ENCODE measurements at regions not wholly inside any gene's neighbourhood (a gene's known extent, or its start where the extent isn't known, plus 50 kb on each side); places are given as distances from the start of the nearest gene placed in this dataset.

DNA sequence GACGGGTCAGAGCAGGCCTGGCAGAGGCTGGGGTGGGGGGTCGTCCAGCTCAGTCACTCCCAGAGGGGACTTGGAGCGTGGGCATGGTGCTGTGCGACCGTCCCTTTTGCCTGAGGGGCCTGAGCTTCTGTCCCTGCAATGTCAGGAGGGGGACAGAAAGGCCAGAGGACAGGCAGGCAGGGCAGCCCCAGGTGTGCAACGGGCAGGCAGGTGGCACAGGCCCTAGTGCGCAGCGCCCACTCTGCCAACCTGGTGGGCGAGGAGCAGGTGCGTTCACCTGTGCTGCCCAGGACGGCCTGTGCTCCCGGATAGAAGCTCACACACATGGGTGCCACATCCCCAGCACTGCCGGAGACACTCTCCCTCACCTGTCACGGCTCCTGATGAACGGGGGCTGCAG, 78.7 kb upstream of the SLCO4A1 start:
- DNase-seq, result no peak

GRCh38 chr20:62564456-62565245, 77.7 kb upstream of the SLCO4A1 start:
- DNase-seq, result no peak

DNA sequence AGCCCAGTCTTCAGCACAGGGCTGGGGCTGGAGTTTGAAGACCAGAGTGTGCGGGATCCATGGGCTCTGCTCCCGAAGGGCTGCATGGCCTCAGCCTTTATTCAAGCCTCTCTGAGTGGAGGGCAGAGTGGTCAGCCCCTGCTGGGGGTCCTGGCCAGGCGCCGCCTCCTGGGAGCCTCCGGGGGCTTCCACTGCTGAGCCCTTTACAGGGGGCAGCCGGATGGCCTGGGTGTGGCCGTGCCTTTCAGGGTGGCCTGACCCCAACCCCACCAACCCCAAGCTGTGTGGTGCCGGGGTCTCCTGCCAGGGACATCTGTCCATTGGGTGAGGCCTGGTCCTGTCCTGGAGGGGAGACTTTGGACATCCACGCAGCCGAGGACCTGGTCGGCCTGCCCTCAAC, 76.0 kb upstream of the SLCO4A1 start:
- DNase-seq, result no peak

DNA sequence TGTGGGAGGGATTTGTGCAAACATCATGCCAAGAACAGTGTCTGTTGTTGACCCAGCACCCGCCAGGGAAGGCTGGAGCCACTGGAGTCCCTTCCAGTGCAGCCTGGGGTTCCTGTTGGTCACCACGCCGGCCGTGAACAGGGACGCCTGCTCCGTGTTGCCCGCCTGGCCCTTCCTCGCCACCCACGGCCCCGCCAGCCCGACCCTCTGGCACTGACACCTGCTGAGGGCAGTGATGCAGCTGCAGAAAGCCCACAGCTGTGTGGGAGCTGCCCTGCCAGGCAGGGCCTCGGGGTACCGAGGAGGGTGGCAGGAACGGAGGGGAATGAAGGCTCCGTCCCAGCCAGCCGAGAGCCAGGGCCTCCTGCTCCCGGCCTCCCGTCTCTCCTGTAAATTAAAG, 75.5 kb upstream of the SLCO4A1 start:
- no peak for DNase-seq

- no peak for DNase-seq
These were observed 74.9 kb upstream of the SLCO4A1 start for GRCh38 chr20:62567246-62568044.

DNA sequence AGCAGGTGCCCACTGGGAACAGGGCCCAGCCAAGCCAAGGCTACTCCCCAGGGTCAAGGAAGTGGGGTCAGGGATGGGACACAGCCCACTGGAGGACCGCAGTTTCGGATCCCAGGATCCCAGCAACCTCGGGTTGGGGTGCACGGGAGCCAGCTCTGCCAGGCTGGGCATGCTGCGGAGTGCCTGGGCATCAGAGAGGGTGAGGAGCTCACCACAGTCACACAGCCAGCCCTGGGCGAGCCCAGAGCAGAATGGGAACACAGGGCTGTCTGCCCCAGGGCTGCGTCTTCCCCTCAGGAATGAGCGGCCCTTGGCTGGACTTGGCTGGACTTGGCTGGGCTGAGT, 74.3 kb upstream of the SLCO4A1 start:
- DNase-seq, result no peak

DNA sequence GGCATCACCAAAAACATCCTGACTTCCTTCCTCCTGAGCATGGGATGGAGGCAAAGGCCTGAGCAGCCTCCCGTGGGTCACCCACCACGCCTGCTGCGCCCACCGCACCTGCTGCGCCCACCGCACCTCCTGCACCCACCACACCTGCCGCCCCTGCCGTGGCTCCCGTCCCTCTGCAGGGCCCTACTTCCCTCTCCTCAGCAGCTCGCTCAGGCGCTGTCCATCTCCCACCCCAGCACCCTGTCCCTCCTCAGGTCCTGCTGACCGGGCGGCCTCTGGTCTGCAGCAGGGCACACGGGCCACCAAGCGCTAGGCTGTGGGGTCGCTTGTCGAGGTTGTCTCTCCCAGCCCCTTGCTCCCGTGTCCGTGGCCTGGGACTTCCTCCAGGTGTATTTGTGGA, 72.7 kb upstream of the SLCO4A1 start:
- no peak for DNase-seq

DNA sequence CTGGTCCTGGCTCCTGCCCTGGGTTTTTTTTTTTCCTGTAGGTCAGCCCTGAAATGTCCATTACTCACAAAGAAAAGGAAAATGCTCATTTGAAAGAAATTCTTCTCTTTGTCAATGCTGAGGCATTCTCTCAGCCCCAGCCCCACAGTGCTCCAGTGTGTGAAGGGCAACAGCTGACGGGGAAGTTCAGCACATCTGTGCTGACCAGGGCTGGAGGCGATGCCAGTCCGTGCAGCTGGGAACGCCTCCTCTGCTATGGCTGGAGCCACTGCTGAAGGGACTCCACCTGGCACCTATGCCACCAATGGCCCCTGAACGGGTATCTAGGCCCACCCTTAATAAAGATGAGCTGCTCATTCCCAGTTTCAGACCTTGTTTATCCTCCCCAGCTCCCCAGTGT, 71.9 kb upstream of the SLCO4A1 start:
- DNase-seq, result no peak

GRCh38 chr20:62570897-62571668, 71.2 kb upstream of the SLCO4A1 start:
- DNase-seq, result no peak

- DNase-seq, result no peak
These were observed 70.5 kb upstream of the SLCO4A1 start for GRCh38 chr20:62571669-62572344.

DNA sequence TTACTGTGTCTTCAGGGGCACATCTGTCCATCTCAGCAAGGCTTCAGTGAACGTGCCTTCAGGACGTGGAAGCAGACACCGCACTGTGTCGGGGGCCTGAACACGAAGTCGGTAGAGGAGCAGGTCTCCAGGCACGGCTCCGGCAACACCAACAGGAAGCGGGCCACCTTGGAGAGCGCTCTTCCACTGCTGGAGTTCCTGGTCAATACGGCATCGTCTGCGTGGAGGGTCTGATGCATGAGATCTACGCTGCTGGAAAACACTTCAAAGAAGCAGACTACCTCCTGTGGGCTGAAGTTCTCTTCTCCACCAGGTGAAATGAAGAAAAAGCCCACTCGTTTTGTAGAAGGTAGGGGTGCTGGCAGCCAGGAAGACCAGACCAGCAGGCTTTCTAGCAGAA, 69.3 kb upstream of the SLCO4A1 start:
- no peak for DNase-seq

DNA sequence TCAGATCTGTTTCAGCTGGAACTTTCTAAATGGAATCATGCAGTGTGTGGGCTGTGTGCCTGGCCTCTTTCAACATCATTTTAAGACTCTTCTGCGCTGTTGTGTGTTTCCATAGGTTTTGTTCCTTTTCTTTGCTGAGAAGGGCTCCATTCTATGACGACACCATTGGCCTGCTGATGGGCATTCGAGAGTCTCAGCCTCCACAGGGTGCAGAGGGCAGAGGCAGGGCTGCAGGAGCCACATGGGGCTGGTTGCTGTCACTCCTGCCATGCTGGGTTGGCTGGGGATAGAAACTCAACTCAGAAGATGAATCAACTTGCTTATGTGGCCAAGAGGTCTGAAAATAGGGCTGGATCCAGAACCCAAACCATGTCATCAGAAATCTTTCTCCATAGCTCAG, 68.5 kb upstream of the SLCO4A1 start:
- DNase-seq, result no peak

GRCh38 chr20:62574230-62574993, 67.9 kb upstream of the SLCO4A1 start:
- DNase-seq, result no peak

- DNase-seq, result no peak
These were observed 66.2 kb upstream of the SLCO4A1 start for GRCh38 chr20:62575976-62576722.

DNA sequence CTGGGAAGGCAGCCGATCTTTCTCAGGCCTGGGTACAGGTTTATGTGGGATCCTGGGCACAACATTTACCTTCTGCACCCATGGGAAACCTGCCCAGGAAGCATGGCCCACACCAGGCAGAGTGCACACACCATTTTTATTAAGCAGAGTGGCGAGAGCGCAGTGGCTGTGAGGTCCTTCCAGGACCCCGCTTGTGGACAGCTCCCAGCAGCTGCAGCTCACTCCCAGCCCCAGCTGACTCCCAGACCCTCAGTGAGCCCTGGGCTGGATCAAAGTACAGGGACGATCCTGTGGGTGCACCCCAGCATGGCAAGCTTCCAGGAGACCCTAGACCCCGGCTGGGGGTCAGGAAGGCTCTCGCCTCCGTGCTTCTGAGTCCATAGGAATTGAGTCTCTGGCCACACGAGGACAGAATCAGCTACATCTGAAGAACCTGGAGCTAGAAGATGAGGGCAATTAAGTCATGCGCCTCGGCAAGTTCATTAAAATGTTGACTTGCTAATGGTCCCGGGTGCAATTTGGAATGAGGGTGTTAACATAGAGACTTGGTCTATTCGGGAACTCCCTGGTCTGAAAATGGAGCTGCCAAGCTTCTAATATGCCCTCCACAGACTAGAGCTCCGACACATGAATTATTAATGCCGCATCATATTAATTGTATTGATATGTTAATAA, 65.4 kb upstream of the SLCO4A1 start:
- DNase-seq, result no peak

GRCh38 chr20:62577490-62577836, 64.8 kb upstream of the SLCO4A1 start:
- DNase-seq, result peak; percentile 42

GRCh38 chr20:62578294-62578897, 63.9 kb upstream of the SLCO4A1 start:
- DNase-seq, result no peak

- DNase-seq, result no peak
These were observed 62.3 kb upstream of the SLCO4A1 start for GRCh38 chr20:62580052-62580451.

- DNase-seq, result no peak
These were observed 61.6 kb upstream of the SLCO4A1 start for GRCh38 chr20:62580733-62581132.

- no peak for DNase-seq
These were observed 61.0 kb upstream of the SLCO4A1 start for GRCh38 chr20:62581308-62581707.

- DNase-seq, result no peak
These were observed 60.5 kb upstream of the SLCO4A1 start for GRCh38 chr20:62581806-62582205.

Measured in NCI-H2107 (cell line).